GM21423 (cell line): ENCODE measurements at regions not wholly inside any gene's neighbourhood (a gene's known extent, or its start where the extent isn't known, plus 50 kb on each side); places are given as distances from the start of the nearest gene placed in this dataset.

Experiments used
- ATAC-seq: cut with Tn5 transposase; IDR thresholded peaks from one replicate; pipeline ENCODE4 v1.9.1; 2021; ENCODE audit warnings: mild to moderate bottlenecking, moderate library complexity; ENCODE audit not compliant: unreplicated experiment

DNA sequence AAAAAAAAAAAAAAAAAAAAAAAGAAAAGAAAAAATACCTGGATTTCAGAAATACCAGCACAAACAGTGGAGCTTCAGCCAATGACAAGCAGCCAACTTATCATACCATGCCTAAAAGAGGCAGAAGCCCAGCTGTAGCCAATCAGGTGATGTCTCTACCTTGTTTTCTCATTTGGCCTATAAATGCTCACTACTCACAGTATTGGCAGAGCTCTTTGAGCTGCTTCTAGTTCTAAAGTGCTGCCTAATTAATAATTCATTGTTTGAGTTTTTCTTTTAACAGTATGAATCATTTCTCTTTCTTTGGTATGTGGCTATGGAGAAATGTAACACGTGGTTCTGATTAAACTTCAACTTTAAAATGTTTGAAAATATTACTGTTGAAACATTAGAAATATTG is 188.8 kb upstream of the TECRL start:
- ATAC-seq = no peak

DNA sequence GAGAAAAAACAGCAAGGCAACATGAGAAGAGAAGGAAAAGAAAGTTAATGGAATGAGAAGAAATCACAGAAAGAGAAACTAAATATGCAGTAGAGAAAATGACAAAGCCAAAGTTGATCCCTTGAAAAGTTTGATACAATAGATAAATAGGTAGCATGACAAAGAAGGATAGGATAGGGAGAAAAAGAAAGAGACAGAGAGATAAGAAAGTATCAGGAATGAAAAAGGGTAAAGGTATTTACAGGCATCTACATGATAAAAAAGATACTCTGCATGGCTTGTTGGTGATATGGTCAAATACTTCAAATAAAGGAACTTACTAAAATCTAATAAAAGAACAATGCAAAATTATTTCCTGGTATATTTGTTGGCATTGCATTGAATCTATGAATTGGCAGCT is 185.5 kb upstream of the TECRL start:
- ATAC-seq = no peak

DNA sequence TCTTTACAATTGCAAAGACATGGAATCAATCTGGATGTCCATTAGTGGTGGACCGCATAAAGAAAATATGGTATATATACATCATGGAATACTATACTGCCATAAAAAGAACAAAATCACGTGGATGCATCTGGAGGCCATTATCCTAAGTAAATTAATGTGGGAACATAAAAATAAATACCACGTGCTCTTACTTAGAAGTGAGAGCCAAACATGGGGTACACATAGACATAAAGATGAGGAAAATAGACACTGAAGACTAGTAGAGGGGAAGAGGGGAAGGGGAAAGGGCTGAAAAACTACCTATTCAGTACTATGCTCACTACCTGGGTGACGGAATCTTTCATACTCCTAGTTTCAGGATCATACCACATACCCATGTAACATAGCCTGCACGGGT is 179.3 kb upstream of the TECRL start:
- no peak for ATAC-seq

DNA sequence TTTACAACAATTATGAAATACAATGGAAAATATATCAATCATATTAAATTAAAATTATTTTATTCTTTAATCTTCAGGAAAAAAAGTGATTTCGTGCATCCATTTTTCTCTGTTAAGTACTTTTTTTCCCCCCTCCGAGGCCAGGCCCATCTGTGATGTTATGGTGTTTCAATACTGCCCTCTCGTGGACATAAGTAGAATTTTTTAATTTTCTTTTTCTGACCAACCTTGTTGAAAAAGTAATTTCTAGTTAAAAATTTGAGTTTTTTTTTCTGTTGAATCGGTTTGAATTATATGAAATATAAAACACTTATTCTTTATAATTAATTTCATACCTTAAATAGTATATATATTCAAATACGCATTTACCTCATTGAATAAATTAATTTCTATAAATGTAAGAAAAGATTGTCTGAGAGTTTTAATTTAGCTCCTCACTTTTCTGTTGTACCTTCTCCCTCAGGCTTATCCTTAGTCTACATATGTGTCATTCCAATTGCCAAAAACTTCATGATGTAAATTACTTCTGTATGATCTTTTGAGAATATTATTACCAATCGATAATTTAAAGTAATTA is 175.8 kb upstream of the TECRL start:
- no peak for ATAC-seq

DNA sequence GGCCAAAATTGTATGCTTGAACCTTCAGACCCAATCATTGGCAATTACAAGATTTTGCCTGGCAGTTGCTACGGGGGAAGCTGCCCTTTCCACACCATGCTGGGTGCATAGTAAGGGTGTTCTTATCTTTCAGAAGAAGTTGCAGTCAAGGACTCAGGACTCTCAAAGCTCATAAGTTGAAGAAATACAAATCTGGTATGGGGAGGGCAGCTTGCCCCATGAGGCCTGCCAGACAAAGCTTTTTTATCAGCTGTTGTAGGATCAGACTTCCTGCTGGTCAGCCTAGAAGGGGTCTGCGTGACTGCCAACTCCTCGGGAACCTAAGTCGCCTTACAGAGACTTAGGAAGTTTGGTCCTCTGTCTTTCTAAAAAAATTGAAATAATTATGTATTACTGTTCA is 174.9 kb upstream of the TECRL start:
- ATAC-seq = no peak

DNA sequence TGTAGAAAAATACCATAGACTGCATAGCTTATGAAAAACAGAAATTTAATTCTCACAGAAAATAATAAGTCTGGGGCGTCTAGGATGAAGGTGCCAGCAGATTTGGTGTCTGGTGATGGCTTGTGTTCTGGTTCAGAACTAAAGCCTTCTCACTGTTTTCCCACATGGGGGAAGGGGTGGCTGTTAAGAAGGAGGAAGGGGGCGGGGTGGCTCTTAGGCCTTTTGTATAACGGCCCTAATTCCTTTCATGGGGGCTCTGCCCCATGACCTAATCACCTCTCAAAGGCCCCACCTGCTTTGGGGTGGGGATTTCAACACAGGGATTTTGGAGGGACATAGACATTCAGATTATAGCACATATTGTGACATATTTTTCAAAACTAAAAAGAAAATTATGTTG is 173.2 kb upstream of the TECRL start:
- no peak for ATAC-seq

DNA sequence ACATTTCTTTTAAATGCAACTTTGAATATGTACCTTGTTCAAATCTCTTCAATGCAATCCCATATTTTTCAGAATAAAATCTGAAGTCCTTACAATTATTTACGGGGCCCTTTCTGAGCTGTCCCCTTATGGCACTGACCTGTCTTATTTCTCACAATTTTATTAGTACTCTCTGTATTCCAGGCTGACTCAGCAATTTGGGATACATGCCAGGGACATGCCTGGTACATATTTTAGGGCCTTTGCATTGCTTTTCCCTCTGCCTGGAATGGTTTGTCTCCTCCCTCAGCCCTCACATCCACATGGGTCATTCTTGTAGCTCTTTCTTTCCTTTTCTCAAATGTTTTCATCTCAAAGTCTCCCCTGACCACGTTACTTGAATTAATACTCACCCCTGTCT is 172.2 kb upstream of the TECRL start:
- no peak for ATAC-seq

DNA sequence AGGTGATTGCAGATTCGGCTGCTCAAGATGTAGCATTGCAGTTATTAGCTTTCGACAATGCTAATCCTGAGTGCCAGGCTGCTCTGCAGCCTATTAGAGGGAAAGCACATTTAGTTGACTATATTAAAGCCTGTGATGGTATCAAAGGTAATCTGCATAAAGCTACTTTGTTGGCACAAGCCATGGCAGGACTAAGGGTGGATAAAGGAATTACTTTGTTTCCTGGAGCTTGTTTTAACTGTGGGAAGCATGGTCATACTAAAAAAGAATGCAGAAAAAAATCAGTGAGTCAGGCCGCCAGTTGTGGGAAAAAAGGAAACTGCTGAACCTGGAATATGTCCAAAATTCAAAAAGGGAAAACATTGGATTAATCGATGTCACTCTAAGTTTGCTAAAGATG is 154.9 kb upstream of the TECRL start:
- no peak for ATAC-seq

DNA sequence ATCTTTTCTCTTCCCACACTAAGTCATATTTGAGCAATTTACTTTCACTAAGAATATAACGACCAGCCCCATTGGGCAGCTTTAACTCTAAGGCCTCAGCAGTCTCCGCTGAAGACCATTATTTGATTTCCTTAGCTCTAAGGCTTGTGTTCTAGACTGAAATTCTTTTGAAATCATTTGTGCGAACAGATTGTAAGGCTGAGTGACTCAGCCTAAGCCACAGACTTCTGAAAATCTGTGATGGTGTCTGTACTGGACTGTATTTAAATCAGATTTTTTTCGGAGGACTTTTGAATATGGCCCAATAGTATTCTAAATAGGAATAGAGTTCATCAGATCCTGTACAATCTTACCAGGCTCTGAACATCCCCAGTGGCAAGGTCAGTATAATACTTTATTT is 150.3 kb upstream of the TECRL start:
- no peak for ATAC-seq

DNA sequence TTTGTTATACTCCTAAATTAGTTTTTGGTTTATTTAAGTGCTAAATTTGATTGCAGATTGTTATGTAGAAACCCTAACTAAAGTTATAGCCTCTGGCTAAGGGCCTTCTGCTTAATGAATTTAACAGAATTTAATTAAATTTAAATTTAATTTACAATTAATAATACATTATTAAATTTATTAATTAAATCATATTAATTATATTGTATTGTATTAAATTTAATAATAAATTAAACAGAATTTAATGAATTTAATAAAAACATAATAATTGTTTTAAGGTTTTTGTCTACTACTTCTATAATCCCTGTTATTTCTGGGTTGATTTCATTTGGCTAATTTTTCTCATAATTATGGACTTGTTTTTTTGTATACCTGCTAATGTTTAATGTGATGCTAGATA is 141.9 kb upstream of the TECRL start:
- no peak for ATAC-seq

DNA sequence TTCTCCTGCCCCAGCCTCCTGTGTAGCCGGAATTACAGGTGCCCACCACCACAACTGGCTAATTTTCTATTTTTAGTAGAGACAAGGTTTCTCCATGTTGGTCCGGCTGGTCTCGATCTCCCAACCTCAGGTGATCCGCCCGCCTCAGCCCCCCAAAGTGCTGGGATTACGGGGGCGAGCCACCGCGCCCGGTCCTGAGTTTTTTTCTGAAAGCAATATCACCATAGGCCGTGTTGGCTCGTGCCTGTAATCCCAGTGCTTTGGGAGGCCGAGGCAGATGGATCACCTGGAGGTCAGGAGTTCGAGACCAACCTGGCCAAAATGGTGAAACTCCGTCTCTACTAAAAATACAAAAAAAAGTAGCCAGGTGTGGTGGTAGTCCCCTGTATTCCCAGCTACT is 136.3 kb upstream of the TECRL start:
- ATAC-seq = no peak

DNA sequence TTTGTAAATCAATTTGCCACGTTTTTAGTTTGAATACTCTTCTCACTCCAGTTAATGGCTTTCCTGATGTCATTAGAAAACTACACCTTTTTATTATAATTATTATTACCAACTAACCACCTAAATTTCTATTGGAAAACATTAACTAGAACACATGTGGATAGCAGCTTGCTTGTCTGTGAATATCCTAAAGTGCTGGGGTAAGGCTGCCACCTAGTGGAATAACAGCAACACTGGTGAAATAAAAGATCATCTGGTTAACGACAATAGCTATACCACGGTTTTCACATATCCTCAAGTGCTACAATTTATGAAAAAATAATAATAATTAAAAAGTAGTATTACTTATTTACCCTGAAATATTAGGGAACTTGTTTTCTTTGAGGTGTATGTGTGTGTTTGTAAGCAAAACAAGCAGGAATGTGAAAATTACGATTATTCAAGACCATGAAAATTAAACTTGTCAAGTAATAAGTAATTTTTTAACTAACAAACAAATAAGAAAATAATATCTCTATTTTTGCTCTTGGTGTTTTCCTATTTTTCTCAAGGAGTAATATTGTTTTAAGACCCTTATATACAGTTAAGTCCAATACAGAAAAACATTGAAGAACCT is 130.1 kb upstream of the TECRL start:
- ATAC-seq = peak; percentile 89

DNA sequence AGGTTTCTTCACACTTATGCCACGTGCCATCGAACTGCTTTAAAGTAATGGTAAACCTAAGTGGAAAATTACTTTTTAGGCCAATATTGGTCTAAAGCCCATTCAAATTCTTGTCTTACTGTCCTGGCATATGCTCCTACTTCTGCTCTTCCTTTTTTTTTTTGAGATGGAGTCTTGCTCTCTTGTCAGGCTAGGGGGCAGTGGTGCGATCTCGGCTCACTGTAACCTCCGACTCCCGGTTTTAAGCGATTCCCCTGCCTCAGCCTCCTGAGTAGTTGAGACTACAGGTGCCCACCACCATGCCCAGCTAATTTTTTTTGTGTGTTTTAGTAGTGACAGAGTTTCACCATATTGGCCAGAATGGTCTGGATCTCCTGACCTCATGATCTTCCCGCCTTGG is 129.0 kb upstream of the TECRL start:
- no peak for ATAC-seq

DNA sequence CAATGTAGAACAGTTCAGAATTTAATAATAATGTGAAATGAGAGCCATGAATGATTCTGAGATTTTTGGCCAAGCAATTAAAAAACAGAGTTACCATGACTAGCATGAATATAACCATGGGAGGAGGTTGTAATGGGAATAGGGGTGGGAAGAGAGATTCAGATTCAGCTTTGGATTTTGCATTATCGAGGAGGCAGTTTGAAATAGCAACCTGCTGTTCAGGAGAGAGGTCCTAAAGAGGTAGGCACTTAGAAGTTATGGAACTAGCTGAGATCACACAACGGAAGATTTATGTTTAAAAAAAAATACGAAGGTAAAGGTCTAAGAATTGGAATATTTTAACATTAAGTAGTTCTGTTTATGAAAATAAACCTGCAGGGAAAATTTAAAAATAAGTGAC is 124.4 kb upstream of the TECRL start:
- no peak for ATAC-seq

DNA sequence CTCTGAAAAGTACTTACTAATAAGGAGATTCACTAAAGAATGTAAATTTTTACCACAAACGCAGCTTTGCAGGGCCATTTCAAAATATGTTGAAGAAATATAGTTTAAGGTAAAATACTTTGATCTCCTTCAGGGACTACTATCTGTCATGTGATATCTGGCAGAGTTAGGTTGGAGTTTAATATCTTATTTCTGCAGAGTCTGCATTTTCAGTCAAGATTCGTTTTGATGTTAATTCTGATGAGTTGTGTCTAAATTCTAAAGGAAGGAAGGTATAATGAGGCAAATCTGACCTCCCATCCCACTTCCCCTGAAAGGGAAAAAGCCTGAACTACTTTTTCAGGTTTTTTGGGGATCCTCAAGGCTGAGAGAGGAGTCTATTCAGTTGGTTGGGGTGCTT is 123.9 kb upstream of the TECRL start:
- no peak for ATAC-seq

DNA sequence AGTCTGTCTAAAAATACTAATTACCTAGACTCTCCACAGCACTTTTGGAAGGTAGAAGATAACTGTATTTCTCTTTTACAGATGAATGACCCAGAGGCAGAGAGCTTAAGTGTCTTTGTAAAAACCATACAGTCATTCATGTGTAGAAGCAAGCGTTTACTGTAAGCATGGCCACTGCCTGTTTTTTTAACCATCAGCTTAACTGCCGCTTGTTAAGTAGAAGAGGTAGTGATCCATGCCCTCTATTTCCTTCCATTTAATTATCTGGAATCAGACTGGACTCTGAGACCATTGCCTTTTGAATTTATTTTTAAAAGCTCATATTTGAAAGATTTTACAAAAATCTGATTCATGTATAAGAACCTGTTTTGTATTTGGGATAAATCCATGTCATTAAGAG is 111.2 kb upstream of the TECRL start:
- no peak for ATAC-seq

DNA sequence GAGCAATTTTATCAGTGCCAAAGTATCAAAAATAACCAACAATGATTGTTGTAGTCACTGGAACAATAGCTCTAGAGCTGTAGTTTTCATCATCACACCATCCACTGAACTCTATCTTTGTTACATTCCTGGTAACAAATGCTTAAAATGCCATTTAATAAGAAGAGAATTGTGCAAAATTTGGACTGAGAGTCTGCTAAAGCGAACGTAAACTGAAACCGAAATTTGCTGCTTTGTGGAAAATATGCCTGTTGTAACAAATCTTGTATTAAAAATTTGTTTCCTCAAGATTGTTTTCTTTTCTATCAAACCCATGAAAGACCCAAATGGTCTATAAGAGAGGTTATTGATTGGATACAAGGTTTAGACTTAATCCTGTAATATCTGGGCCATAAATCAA is 109.3 kb upstream of the TECRL start:
- ATAC-seq = no peak

DNA sequence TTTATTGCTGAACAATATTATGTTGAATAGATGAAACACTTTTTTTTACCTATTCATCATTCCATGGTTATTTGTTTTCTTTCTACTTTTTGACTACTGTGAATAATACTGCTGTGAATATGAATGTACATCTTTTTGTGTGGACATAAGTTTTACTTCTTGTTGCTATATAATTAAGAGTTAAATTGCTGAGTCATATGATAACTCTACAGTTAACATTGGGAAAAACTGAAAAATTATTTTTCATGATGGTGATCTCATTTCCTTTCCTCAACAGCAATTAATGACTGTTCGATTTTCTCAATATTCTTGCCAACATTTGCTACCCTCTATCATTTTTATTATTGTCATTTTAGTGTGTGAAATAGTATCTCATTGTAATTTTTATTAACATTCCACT is 106.9 kb upstream of the TECRL start:
- ATAC-seq = no peak

DNA sequence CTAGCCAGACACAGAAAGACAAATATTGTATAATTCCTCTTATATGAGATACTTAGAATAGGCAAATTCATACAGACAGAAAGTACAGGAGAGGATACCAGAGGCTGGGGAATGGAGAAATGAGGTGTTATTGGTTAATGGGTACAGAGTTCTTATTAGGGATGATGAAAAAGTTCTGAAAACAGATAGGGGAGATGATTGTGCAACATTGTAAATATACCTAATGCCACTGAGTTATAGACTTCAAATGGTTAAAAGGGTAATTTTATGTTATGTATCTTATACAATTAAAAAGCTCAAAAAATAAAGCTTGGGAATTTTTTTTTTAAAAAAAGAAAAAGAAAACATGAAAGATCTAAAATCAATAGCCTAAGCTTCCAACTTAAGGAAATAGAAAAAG is 98.8 kb upstream of the TECRL start:
- ATAC-seq = no peak

DNA sequence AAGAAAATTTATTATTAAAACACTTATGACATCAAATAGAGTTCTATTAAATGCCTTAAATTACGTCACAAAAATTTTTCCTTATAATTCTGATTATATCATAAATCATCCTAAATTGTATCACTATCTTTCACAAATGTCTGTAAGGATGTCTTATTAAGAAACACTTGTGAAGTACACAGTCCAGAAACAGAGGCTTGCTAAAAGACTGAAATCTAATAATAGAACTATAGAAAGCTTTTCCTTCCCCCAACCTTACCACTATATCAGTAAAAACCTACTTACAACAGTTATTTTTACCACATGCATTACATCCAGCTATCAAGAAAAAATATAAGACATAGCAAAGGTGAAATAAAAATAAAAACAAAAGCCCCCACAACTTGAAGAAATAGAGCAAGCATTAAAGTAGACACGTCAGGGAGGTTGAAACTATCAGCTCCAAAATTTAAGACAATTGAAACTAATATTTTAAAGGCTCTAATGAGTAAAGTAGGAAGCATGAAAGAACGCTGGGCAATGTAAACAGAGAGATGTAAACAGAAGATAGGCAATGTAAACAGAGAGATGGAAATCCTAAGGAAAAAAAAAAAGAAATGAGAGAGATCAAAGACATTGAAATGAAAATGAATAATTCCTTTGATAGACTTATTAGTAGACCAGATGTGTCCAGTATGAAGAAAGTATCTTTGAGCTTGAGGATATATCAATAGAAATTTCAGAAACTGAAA is 94.9 kb upstream of the TECRL start:
- no peak for ATAC-seq

DNA sequence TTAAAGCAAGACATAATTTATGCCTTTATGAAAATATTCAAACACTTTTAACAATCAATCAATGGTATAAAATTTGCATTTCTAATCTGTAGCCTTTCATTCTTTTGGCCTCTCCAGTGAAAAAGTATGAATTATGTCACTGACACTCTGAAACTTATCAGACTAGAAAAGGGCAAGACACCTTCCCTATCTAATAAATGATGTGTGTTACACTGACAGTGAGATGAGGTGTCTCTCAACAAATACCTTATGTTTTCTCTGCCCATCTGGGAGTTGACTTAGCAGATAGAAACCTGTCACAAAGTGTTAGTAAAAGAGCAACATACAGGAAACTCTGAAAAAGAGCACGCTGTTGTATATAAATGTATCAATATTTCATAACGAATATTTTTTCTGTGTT is 94.2 kb upstream of the TECRL start:
- no peak for ATAC-seq

DNA sequence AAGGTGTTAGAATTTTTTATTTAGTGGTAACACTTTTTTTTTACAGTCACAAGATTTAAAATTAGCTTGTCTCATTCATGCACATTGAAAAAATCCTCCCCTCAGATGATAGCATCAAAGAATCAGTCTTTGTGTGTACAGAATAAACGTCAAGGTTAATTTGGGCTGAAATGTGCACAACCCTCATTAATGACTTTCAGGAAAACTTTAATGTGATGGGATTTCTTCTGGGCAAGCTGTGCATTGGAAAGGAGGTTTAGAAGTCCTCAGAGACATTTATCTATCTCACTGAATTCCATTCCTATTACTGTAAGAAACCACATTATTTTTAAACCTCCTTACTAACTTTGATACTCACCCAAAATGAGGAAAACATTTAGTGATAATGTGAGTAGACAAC is 88.2 kb upstream of the TECRL start:
- no peak for ATAC-seq

DNA sequence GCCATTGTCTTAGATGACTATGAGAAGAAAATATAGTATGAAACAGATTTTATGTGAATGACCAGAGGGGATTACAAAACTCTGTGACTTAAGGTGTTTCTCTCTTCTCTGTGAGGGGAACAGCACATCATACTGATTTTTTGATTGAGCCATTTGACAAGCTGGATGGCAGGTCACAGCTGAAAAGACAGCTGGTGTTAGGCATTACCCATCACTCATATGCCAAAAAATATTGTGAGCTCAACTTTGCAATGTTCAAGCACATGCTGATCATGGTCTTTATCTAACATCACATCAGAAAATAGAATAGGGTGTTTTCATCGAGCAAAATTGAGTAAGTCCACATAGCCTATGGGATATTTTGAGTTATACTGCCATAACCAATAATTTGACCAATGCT is 86.7 kb upstream of the TECRL start:
- ATAC-seq = no peak
